HG03097 (cell line): ENCODE measurements at regions not wholly inside any gene's neighbourhood (a gene's known extent, or its start where the extent isn't known, plus 50 kb on each side); places are given as distances from the start of the nearest gene placed in this dataset.

Experiments used
- ATAC-seq: cut with Tn5 transposase; IDR thresholded peaks from one replicate; pipeline ENCODE4 v1.9.1; 2021; ENCODE audit not compliant: unreplicated experiment, low FRiP score

- no peak for ATAC-seq
Observed at GRCh38 chr4:79042079-79042674, 102.9 kb upstream of the PAQR3 start.

GRCh38 chr4:79034544-79034943, 95.3 kb upstream of the PAQR3 start:
- ATAC-seq, result no peak

DNA sequence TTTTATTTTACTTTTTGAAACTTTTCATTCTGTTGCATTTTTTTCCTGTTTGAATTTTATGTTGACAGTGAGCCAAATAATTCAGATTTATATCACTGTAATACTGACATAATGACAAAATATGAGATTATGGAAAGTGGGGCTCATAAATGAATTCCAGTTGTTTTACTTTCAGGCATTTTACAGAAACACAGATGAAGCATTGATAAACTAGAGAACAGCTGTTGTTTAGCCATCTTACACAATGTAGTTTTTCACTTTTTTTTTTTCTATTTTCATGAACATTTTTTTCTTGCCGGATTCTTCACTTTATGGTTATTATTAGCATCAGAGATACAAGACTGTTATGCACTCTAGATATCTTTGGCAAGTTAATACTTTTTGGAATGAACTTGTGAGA, 91.7 kb upstream of the PAQR3 start:
- no peak for ATAC-seq

DNA sequence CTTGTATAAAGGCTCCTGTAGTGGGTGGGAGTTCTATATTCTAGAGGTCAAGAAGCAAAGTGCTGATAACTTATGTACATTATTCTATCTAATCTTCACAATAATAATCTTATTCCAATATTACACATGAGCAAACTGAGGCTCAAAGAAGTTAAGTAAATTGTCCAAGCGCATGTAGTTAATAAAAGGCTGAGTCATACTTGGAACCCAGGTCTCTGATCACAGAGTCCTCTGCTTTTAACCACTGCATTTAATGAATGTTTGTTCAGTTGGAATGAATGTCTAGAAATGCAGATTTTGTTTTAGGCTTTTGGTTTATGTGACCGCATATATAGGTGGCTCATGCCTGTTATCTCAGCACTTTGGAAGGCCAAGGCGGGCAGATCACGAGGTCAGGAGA, 88.4 kb upstream of the PAQR3 start:
- ATAC-seq, result no peak

DNA sequence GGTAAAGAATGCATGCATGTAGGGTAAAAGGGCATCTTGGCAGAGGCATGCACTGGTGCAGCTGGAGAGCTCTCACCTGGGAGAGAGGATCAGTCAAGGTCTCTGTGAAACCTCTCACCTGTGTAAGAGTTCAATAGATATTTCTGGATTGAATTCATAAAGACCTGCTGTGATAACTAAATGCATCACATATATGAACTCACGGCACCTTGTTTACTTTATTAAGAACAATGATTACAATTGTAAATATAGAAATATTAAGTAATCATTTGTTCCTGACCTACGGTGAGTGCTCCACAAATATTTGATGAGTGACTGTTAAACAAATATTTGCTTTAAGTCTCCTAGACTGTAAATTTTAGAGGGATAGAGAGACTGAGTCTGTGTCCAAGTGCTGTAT, 85.9 kb upstream of the PAQR3 start:
- no peak for ATAC-seq

- no peak for ATAC-seq
Observed at GRCh38 chr4:79023799-79024770, 84.8 kb upstream of the PAQR3 start.

DNA sequence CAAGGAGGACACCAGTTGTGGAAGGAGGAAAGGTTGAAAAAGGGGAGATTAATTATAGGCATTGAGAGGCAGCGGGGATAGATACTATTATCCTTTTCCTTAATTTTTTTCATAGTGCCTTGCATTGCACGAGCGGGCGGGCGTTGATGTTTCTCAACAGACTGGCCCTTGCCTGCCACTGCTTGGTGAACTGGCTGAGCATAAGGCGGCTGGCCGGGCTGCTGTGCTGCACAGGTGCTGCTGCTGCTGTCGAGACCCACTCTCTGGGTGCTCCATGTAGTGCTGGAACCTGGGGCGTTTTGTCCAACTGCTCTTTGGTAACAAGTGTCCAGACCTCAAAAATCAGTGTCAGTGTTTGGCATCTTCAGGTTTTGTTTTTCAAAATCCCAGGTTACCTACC, 83.3 kb upstream of the PAQR3 start:
- ATAC-seq, result no peak

GRCh38 chr4:79017481-79017880, 78.2 kb upstream of the PAQR3 start:
- no peak for ATAC-seq

- no peak for ATAC-seq
Observed at GRCh38 chr4:79016878-79017277, 77.6 kb upstream of the PAQR3 start.

DNA sequence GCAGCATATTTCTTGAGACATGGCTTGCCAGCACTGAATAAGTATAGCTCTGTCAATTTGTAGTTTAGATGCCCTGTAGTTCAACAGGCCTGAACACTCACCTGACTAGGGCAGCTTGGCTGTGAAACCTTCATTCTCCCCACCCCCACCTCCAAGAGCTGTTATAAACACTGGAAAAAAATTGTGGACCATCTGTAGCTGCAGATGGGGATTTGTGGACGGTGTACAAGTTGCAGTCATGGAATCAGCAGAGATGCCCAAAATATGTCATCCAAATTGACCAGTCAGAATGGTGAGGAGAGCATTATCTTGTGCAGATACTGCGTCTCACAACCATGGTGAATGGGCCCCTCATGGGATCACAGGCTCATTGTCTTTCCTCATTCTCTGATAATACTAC, 76.2 kb upstream of the PAQR3 start:
- no peak for ATAC-seq

DNA sequence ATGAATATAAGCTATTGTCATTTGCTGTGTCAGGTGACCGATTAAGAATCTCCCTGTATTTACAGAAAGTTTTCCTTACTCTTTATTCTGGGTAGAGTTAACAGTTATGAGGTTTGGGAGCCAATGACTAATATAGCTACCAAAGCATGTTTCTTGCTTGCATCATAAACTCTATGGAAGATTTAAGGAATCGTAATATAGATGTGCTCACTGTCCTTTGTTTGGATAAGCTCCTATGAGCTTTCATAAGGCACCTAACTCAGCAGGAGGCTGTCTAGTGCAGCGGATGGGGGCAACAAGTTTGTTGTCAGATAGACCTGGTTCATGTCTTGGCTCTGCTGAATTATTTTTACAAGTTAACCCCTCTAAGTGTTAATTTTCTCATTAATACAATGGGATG, 75.0 kb upstream of the PAQR3 start:
- no peak for ATAC-seq

- ATAC-seq, result no peak
Observed at GRCh38 chr4:79013756-79014155, 74.5 kb upstream of the PAQR3 start.

GRCh38 chr4:78990938-78991810, 51.9 kb upstream of the PAQR3 start:
- no peak for ATAC-seq

DNA sequence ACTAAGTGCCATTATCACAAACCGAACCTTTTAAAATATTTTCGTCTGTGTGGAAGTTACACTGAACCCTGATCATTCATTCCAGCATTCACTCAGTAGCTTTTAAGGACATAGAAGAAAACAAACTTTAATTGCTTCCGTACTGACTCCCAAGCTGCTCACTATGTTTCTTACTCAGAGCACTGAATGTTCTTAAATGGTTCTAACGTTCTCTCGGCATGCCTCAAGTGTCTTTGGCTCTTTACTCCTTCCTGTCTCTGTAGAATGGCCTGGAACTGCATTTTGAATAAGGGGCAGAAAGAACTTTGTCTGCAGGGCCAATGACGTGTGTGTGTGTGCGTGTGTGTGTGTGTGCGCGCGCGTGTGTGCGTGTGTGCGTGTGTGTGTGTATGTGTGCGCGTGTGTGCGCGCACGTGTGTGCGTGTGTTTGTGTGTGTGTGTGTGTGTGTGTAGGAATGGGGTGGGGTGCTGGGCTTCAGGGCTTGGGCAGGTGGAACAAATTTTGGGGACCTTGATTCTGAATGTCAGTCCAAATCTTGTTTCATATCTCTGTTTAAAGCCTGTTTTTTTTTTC, 50.5 kb upstream of the PAQR3 start:
- no peak for ATAC-seq
